ENCODE measurements at regions not wholly inside any gene's neighbourhood (a gene's known extent, or its start where the extent isn't known, plus 50 kb on each side); places are given as distances from the start of the nearest gene placed in this dataset.

- no peak for DNase-seq
Measured at GRCh38 chr13:99659226-99659625, 158.0 kb downstream of the TM9SF2 start.

- peak; percentile 85 for DNase-seq
Measured at GRCh38 chr13:99658261-99658991, 157.2 kb downstream of the TM9SF2 start.

GRCh38 chr13:99657848-99658260, 156.6 kb downstream of the TM9SF2 start:
- DNase-seq: no peak

- peak; percentile 79 for DNase-seq
Measured at GRCh38 chr13:99656844-99657381, 155.6 kb downstream of the TM9SF2 start.

GRCh38 chr13:99656092-99656745, 154.9 kb downstream of the TM9SF2 start:
- peak; percentile 87 for DNase-seq

- no peak for DNase-seq
Measured at GRCh38 chr13:99655351-99656091, 154.2 kb downstream of the TM9SF2 start.

- DNase-seq: no peak
Measured at GRCh38 chr13:99654076-99654475, 152.8 kb downstream of the TM9SF2 start.

- no peak for DNase-seq
Measured at GRCh38 chr13:99653526-99653925, 152.3 kb downstream of the TM9SF2 start.

GRCh38 chr13:99652901-99653300, 151.6 kb downstream of the TM9SF2 start:
- DNase-seq: no peak

GRCh38 chr13:99652141-99652540, 150.9 kb downstream of the TM9SF2 start:
- no peak for DNase-seq

- no peak for DNase-seq
Measured at GRCh38 chr13:99651016-99651415, 149.7 kb downstream of the TM9SF2 start.

GRCh38 chr13:99650410-99650809, 149.1 kb downstream of the TM9SF2 start:
- DNase-seq: no peak

GRCh38 chr13:99648927-99649326, 147.7 kb downstream of the TM9SF2 start:
- DNase-seq: peak; percentile 81

- no peak for DNase-seq
Measured at GRCh38 chr13:99648066-99648665, 146.9 kb downstream of the TM9SF2 start.

GRCh38 chr13:99647596-99647985, 146.3 kb downstream of the TM9SF2 start:
- no peak for DNase-seq

- no peak for DNase-seq
Measured at GRCh38 chr13:99646866-99647595, 145.8 kb downstream of the TM9SF2 start.

GRCh38 chr13:99642841-99643240, 141.6 kb downstream of the TM9SF2 start:
- DNase-seq: no peak

- DNase-seq: no peak
Measured at GRCh38 chr13:99642006-99642405, 140.7 kb downstream of the TM9SF2 start.

- no peak for DNase-seq
Measured at GRCh38 chr13:99640260-99640659, 139.0 kb downstream of the TM9SF2 start.

- DNase-seq: no peak
Measured at GRCh38 chr13:99639126-99639525, 137.9 kb downstream of the TM9SF2 start.

- DNase-seq: no peak
Measured at GRCh38 chr13:99636728-99637353, 135.6 kb downstream of the TM9SF2 start.

GRCh38 chr13:99636306-99636705, 135.0 kb downstream of the TM9SF2 start:
- no peak for DNase-seq

All from NCI-H1694 (cell line).